ENCODE measurements at regions not wholly inside any gene's neighbourhood (a gene's known extent, or its start where the extent isn't known, plus 50 kb on each side); places are given as distances from the start of the nearest gene placed in this dataset.

GRCh38 chrX:131729295-131729694, 185.4 kb downstream of the OR13H1 start:
- H3K9me3 ChIP-seq (ENCODE audit: control insufficient read depth, low read length), result no peaks in the 10 kb centered on the region
- no peak overlapping the region for H3K4me3 ChIP-seq (ENCODE audit: low read depth, low read length)
- no peak overlapping the region for H3K9ac ChIP-seq
- no peak overlapping the region for H3K4me2 ChIP-seq (ENCODE audit: low read length)
- no peaks in the 10 kb centered on the region for H3K36me3 ChIP-seq (ENCODE audit: control insufficient read depth, insufficient read depth, low read length)
- no peaks in the 10 kb centered on the region for H3K27me3 ChIP-seq (ENCODE audit: control insufficient read depth, insufficient read depth, low read length)
- no peak overlapping the region for H3K27ac ChIP-seq
- H3K4me1 ChIP-seq, result no peaks in the 10 kb centered on the region
- no peaks in the 10 kb centered on the region for H3K79me2 ChIP-seq
- no peak for TF ChIP-seq CTCF (IDR thresholded peaks at IDR 0.05)
- H2AFZ ChIP-seq, result no peak overlapping the region

- H2AFZ ChIP-seq, result no peak overlapping the region
- TF ChIP-seq CTCF (IDR thresholded peaks at IDR 0.05), result no peak
These were observed 190.7 kb downstream of the OR13H1 start for GRCh38 chrX:131734621-131735020.

GRCh38 chrX:131735127-131735526, 191.3 kb downstream of the OR13H1 start:
- H3K9me3 ChIP-seq (ENCODE audit: control insufficient read depth, low read length), result no peaks in the 10 kb centered on the region
- H3K27me3 ChIP-seq (ENCODE audit: control insufficient read depth, insufficient read depth, low read length), result no peaks in the 10 kb centered on the region
- H3K4me3 ChIP-seq (ENCODE audit: low read depth, low read length), result no peak overlapping the region
- no peak overlapping the region for H3K9ac ChIP-seq
- H3K79me2 ChIP-seq, result no peaks in the 10 kb centered on the region
- H3K4me2 ChIP-seq (ENCODE audit: low read length), result no peak overlapping the region
- TF ChIP-seq CTCF (IDR thresholded peaks at IDR 0.05), result no peak
- no peak overlapping the region for H3K27ac ChIP-seq
- H3K4me1 ChIP-seq, result no peaks in the 10 kb centered on the region
- no peak overlapping the region for H2AFZ ChIP-seq
- H3K36me3 ChIP-seq (ENCODE audit: control insufficient read depth, insufficient read depth, low read length), result no peaks in the 10 kb centered on the region

More at GRCh38 chrX:131734621-131735020, 190.7 kb downstream of the OR13H1 start:
- Histone ChIP-seq H3K4me3 (ENCODE audit: low read depth, low read length) (no peak overlapping the region), H3K36me3 (ENCODE audit: control insufficient read depth, insufficient read depth, low read length) (no peaks in the 10 kb centered on the region), H3K4me1 (no peaks in the 10 kb centered on the region), H3K4me2 (ENCODE audit: low read length) (no peak overlapping the region), H3K27ac (no peak overlapping the region), H3K27me3 (ENCODE audit: control insufficient read depth, insufficient read depth, low read length) (no peaks in the 10 kb centered on the region), H3K9me3 (ENCODE audit: control insufficient read depth, low read length) (no peaks in the 10 kb centered on the region), H3K9ac (no peak overlapping the region), H3K79me2 (no peaks in the 10 kb centered on the region)

GRCh38 chrX:131739823-131740222, 195.9 kb downstream of the OR13H1 start:
- H3K9ac ChIP-seq, result no peak overlapping the region
- no peaks in the 10 kb centered on the region for H3K4me1 ChIP-seq
- TF ChIP-seq CTCF (IDR thresholded peaks at IDR 0.05), result no peak
- no peak overlapping the region for H3K27ac ChIP-seq
- H3K27me3 ChIP-seq (ENCODE audit: control insufficient read depth, insufficient read depth, low read length), result no peaks in the 10 kb centered on the region
- H3K36me3 ChIP-seq (ENCODE audit: control insufficient read depth, insufficient read depth, low read length), result no peaks in the 10 kb centered on the region
- H3K9me3 ChIP-seq (ENCODE audit: control insufficient read depth, low read length), result no peaks in the 10 kb centered on the region
- H3K4me2 ChIP-seq (ENCODE audit: low read length), result no peak overlapping the region
- no peak overlapping the region for H2AFZ ChIP-seq
- no peak overlapping the region for H3K4me3 ChIP-seq (ENCODE audit: low read depth, low read length)
- H3K79me2 ChIP-seq, result no peaks in the 10 kb centered on the region

GRCh38 chrX:131741103-131741581, 197.3 kb downstream of the OR13H1 start:
- no peak overlapping the region for H2AFZ ChIP-seq
- no peak overlapping the region for H3K9ac ChIP-seq
- no peak overlapping the region for H3K4me3 ChIP-seq (ENCODE audit: low read depth, low read length)
- no peaks in the 10 kb centered on the region for H3K36me3 ChIP-seq (ENCODE audit: control insufficient read depth, insufficient read depth, low read length)
- no peaks in the 10 kb centered on the region for H3K4me1 ChIP-seq
- TF ChIP-seq CTCF (IDR thresholded peaks at IDR 0.05), result no peak
- H3K9me3 ChIP-seq (ENCODE audit: control insufficient read depth, low read length), result no peaks in the 10 kb centered on the region
- H3K27ac ChIP-seq, result no peak overlapping the region
- H3K4me2 ChIP-seq (ENCODE audit: low read length), result no peak overlapping the region
- no peaks in the 10 kb centered on the region for H3K79me2 ChIP-seq
- no peaks in the 10 kb centered on the region for H3K27me3 ChIP-seq (ENCODE audit: control insufficient read depth, insufficient read depth, low read length)
